DMS53 (cell line): ENCODE measurements at regions not wholly inside any gene's neighbourhood (a gene's known extent, or its start where the extent isn't known, plus 50 kb on each side); places are given as distances from the start of the nearest gene placed in this dataset.

Experiments
- DNase-seq: peaks from one replicate; lab custom pipeline; 2025; lab: John Stamatoyannopoulos, UW

DNA sequence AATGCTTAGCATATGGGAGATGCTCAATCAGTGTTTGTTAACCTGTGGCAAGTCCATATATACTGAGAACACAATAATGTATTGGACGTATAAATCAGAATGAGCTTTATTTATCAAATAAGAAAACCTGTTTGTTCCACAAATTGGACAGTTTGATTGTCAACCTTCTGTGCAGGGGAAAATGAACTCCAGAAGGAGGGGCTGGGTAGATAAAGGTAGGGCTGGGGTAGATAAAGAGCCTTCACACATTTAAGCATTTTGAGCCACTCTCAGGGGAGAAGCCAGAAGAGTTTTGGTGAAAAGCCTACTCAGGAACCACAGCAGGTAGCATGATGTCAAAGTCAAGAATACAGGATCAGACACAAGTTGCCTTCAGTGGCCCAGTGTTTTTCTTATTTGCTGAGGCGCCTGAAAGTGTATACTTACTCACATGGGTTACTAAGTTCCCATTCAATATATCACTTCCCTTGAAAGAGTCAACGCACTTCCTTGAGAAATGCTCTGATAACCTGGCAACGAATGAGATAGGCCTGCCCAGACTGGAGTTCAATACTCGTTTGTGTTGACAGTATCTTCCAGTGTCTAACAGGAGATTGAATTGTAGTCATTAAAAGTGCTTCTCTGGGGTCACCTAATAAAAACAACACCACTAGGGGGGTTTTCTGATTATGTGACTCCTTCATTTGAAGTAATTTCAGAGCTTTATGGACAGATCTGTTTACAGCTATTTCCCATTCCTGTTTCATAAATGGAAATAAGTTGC is 263.9 kb upstream of the CITED2 start:
- DNase-seq, result no peak

DNA sequence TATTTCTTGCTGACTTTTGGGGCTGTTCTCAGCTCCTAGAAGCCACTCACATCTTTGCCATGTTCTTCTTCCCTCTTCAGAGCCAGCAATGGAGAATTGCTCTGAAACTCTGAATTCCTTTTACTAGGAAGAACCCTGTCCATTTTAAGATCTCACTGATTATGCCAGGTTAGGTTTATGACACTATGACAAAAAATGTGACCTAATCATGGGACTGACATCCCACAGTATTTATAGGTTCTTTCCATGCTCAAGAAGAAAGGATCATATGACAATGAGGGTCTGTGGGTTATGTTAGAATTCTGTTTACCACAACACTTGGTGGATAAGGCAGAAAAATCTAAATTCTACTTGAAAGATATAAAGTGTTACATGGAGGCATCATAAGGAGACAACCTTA is 263.3 kb upstream of the CITED2 start:
- no peak for DNase-seq

DNA sequence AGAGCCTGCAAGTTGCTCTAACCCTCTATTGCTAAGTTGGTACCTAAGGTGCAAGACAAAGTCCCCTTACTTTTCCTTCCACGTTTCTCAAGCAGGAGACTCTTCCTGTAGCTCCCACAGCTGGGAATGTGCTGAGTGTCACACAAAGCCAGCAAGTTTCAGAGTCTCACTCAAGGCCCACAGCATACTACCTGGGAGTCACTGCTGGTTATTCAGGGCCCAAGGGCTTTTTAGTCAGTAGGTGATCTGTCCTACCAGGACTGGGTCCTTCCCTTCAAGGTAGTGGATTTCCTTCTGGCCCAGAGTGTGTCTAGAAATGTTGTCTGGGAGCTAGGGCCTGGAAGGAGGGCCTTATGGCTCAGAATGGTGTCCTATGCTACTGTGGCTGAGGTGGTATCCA is 261.9 kb upstream of the CITED2 start:
- no peak for DNase-seq

DNA sequence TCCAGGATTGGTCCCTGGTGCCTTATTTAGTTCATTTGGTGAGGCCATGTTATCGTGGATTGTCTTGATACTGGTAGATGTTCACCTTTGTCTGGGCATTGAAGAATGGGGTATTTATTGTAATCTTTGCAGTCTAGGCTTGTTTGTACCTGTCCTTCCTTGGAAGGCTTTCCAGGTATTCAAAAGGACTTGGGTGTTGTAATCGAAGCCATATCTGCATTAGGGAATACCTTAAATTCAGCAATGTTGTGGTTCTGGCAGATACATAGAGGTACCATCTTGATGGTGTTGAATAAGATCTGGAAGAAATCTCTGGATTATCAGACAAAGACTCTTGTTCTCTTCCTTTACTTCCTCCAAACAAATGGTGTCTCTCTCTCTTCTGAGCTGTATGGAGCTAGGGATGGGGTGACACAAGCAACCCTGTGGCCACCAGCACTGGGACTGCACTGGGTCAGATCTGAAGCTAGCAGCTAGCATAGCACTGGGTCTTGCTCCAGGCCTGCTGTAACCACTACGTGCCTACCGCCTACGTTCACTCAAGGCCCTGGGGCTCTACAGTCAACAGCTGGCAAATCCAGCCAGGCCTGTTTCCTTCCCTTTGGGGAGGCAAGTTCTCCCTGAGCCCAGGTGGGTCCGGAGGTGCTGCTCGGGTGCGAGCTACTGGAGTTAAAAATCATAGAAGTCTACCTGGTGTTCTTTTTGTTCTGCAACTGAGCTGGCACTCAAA is 261.1 kb upstream of the CITED2 start:
- DNase-seq, result no peak

DNA sequence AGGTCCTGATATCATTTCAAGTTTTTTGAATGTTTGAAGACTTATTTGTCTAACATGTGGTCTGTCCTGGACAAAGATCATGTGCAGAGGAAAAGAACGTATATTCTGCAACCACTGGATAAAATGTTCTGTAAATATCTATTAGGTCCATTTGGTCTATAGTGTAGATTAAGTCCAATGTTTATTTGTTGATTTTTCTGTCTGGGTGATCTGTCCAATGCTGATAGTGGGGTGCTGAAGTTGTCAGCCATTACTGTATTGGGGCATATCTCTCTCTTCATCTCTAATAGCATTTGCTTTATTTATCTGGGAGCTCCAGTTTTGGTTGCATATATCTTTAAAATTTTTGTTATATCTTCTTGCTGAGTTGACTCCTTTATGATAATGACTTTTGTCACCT is 258.4 kb upstream of the CITED2 start:
- DNase-seq, result no peak

DNA sequence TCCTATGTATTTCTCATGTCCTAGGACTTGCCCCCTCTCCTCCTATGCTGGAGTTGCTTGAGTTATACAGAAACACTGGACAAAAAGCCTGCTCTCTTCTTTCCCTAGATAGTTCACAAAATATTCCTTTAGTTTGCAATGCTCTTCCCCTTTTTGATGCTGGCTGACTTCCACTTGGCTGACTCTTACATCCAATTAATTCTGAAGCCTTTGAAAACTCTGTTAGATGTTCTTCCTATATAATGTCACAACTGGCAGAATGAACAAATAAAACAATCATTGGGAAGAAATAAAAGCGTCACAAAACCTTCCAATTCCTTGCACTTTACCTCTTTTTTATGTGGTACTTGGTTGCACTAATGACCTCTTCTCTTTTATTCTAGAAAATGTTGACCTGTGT is 253.8 kb upstream of the CITED2 start:
- no peak for DNase-seq

DNA sequence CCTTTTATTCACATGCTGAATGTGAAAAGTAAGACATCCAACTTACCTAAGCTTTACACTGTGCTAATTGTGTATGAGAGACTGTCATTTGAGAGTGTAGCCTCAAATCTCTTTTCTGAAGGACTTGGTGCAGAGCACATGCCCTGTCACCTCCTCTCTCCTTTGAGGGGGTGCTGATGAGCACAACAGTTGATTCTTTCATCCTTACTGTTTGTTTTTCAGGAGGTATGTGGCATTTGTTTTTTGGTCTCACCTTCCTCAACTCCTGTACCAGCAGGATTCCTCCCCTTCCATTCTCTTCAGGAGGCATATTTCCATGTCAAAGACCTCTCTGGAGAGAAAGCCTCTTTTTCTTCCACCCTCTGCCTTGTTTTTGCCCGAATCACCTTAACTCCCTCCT is 252.6 kb upstream of the CITED2 start:
- DNase-seq, result no peak

DNA sequence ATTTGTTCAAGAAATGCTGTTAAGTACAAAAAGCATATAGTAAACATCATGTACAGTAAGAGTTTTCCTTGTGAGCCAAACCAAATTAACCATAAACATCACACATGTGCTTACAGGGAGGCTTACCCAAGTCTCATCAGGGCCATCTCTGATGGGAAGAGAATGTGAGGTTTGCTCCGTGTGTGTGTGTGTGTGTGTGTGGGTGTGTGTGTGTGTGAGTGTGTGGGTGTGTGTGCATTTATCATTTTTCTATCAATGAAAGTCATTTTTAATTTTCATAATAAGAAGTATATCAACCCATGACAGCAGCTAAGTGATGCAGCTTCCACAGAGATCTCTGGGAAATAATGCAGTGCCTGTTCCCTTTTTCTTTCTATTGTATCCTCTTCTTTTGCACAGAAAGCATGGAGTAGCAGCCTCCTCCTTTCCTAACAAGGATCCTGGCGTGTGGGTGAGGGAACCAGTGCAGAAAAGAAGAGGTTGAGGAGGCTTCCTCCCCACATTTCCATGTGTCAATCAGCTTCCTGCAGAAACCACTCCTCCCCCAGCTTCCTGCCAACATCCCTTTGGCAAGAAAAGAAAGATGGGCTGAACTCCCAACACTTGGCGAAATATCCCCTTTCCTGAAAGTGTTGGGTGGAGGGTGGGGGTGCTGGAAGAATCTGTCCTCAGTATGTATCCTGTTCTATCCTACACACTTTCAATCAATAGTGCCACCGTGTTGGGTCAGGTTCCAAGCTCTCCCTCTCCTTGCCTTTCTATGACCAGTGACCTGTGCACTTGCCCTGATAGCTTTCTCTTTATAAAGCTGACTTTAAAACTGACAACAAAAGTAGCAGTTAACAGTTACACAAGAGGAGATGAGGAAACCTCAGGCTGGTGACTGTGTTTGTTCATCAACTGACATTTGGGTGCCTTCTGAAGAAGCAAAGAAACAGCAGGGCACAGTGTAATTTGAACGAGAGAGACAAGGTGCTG is 251.8 kb upstream of the CITED2 start:
- no peak for DNase-seq

DNA sequence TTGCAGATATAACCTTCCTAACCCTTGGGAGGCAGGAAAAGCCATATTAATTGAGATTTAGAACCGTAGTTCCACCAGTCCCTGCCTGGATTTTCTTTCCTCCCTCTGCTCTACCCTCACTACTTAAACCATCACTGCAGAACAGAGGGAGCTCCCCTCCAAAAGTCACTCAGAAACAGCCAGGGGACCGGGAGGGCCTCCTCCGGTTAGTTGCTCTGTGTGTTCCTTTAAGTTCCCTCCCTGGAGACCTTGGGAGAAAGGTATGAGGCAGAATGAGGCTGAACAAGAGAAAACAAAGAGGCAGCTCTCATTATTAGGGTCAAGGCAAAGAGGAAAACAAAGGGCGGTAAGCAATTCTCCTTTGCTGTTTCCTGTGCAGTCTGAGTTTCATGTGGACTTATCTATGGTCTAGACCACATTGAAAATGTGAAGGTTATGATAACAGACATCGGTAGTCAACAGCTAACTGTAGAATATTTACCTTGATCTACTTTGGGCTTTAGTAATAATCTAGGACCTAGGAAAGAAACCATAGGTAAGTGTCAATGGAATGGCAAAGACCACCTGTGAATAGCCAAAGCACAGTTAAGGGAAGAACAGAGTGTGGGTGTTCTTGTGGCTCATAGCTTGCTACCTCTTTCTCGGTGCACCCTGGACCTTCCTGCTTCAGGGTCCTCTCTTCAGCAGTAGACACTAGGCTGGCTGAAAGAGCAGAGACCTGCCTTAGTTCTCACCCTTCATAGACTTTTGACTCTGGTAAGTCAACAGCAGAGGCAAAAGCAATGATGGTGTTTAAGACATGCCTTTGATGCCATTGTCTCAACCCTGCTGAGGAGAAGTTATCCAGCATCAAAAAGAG is 250.9 kb upstream of the CITED2 start:
- DNase-seq, result no peak

DNA sequence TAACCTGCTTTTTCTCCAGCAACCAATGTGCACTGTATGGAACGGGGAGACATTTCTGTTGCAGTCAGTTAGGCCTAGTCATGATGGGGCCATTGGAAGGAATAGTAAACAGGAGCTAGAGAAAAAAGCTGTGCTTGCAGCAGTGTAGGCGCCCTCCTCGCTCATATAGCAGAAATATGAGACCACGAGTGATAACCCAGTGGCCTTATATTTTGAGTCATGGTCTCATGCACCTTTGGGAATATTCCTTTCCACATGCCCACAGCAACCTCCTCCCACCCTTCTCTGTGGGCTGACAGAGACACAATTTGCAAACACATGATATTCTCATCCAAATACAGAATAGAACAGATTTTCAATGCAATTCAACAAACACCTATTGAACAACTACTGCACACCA is 248.9 kb upstream of the CITED2 start:
- no peak for DNase-seq

DNA sequence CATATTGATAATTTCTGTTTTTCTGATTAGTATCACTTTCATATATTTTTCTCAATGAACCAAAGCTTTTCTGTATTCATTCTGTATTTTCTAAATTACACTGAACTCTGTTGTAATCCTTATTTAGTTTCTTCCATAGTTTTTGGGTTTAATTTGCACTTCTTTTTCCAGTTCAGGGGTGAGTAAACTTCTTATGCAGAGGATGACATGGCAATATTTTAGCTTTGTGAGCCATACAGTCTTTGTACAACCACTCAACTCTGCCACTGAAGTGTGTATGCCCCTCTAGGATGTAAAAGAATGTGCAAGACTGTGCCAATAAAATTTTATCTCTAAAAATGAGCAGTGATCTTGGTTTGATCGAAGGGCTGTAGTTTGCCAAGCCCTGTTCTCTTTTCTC is 239.0 kb upstream of the CITED2 start:
- no peak for DNase-seq

DNA sequence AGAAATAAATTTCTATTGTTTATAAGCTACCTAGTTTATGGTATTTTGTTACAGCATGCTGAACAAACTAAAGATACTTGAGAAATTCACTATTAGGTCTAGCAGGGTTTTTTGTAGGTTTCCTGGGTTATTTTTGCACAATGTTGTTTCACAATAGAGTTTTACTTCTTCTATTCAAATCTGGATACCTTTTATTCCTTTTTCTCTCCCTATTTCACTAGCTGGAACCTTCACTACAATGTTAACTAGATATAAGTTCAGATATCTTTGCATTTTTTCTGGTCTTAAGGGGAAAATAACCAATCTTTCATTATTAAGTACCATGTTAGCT is 237.7 kb upstream of the CITED2 start:
- no peak for DNase-seq

DNA sequence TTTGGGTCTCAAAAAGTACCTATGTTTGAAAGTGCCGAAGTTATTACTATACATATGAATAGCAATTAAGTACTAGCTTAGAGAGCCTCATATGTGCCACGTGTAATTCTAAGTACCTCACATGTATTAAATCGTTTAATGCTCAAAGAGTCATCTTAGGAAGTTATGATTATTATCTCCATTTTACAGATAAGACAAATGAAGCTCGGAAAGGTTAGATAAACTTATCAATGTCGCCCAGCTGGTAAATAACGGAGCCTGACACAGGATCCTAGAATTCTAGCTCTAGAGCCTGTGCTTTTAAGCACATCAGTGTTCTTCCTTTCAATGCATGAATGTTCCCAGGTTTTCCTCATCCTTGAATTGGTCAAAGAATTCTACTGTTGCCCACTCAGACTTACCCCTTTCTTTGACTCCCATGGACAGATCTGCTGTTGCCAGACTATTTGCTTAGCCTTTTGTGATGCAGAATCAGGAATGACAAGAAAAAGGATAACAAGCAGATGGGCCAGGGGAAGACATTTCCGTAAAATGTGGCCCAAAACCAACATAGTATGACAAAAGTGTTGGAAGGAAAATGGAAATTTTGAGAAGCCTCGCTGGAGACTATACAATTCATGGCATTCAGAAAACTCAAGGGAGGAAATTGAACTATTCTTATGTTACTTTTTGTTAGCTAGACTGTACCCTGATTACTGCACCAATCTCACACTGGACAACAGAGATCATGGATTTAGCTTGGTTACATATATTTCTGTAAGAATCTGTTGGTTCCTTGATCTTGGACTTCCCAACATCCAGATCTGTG is 237.1 kb upstream of the CITED2 start:
- no peak for DNase-seq

DNA sequence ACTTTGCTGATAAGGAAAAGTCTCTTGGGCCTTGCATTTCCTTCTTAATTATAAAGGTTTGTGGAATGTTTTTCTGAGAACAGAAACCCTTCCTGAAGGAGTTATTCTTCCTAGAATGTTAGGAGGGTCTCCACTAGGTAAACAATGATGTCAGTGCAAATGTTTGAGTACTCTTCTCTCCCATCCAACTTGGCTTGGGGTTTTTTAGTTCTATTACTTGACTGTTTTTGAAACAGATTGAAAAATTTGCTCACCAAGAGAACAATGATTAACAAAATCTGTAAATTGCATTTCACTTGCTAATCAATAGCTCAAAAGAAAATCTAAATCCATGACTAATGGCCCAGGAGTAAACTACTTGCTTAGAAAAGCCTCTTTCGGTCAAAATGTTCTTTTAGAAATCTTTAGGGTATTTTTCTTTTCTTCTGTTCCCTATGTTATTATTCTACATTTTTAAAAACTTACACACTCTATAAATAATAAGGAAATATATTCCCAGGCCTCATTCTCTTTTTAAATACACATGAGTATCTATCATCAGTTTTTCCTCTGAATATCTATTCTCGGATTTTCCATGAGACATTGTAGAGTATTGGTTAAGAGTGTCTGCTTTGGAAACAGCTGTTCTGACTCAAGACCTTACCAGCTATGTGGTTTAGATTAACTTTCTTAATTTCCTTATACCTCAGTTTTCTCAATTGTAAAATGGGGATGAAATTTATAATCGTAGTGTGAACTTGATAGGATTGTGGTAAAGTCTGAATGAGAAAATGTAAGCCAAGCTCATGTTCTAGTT is 234.2 kb upstream of the CITED2 start:
- no peak for DNase-seq

DNA sequence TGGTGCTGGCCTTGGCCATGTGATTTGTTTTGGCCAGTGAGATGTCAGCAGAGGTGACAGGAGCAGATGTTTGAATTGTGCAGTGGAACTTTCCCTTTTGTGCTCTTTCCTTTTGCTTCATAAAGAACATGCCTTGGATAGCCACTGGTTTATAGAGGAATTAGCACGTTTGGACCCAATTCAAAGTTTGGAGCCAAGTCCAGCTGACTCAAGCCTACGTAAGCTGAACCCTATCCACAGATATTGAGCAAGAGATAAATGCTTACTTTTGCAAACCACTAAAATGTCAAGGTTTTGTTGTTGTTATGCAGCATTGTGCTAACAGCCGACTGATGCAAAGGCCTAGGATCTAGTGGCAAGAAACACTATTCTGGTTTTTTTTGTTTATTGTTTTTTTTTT is 230.9 kb upstream of the CITED2 start:
- DNase-seq, result no peak

DNA sequence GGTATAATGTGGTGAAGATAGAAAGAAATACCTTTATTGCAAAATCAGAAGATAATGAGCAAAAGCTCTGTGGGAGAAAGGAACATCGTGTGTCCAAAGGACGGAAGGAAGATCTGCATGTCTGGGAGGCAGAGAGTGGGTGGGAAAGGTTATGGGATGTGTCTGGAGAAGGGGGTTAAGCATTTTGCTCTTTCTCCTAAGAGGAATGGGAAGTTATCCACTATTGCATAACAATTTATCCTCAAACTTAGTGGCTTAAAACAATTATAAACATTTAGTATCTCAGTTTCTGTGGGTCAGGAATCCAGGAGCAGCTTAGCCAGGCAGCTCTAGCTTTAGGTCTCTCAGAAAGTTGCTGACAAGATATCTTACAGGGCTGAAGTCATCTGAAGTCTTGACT is 229.1 kb upstream of the CITED2 start:
- no peak for DNase-seq

DNA sequence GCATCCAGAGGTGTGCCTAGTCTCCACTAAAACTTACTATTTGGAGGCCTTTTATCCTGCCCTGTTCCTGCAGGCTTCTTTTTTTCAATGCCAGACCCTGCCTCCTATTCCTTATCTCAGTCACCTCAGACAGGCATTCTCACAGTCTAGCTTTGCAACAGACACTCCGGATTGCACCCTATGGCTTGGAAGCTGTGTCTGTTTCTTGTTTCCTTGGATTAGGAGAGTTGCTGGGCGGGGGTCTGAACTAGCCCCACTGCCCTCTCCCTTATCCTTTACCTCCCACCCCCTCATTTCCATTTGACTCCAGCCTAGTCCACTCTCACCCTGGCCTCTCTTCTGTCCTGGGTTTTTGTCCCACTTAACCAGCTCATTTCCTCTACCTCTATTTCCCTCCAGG is 228.1 kb upstream of the CITED2 start:
- DNase-seq, result no peak

DNA sequence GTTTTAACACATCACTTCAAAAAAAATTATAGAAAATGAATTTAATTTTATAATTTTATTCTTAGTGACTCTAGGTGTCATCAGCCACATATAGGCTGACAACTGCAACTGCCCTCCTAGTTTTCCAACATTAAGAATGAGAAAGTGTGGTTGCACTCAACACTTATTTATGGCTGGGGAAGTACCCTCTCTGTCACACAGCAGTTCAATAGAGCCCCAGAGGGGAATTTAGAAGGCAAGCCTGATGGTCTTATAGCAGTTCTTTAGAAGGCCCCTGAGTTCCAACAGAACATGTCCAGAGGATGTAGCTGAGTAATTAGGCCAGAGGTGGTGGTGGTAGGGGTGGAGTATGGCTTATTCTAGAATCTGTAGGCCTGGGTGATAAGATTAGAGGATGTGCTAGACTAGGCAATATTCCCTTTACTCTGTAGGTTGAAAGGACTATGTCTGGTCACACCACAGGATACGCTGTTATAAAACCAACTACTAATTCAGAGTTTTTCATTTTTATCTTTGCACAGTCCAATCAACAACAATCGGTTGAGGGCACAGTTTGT is 226.5 kb upstream of the CITED2 start:
- no peak for DNase-seq

DNA sequence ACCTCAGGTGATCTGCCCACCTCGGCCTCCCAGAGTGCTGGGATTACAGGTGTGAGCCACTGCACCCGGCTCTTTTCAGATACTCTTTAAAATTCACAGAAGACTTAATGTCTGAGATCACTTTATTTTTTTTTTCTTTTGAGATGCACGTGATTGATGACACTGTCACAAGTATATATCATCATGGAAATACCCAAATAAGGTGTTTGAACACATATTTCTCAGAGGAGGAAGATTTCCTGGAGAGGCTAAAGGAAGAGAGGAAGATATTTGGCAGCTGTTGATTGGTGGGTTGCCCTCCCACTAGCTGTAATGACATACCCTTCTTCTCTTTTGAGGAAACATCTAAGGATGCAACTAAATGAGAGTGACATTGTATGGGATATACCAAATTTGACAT is 225.9 kb upstream of the CITED2 start:
- no peak for DNase-seq
